ENCODE measurements at regions not wholly inside any gene's neighbourhood (a gene's known extent, or its start where the extent isn't known, plus 50 kb on each side); places are given as distances from the start of the nearest gene placed in this dataset.

DNA sequence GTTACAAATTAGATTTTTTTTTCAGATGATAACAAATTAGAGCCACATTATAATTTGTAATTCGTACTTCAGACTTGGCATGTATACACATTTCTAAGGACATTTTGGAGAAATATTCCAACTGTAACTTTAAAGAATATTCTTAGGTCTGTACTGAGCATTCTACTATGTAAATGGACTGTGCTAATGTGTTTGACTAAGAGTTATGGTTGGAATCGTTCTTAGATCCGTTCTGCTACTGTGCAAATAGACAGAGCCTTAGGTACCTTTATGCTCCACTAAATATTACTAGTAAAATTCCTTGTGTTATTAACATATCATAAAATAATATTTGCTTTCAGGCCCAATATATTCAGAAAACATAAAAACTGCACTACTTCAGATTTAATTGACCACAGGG, 1180.0 kb upstream of the TENM3 start:
- no peak for DNase-seq (ENCODE audit: extremely low spot score in 2 of 2)
- Histone ChIP-seq H3K4me1 (no peaks in the 10 kb centered on the region), H3K4me3 (no peak overlapping the region), H3K36me3 (no peaks in the 10 kb centered on the region), H3K9me3 (no peaks in the 10 kb centered on the region), H3K27me3 (no peaks in the 10 kb centered on the region), H3K27ac (no peak overlapping the region)
- intact Hi-C loops (cut with DNase I), result no loop called here
- TF ChIP-seq POLR2A (IDR thresholded peaks at IDR 0.05) (no peak), POLR2AphosphoS5 (IDR thresholded peaks at IDR 0.05; ENCODE audit: insufficient read depth in 1 of 2, low read depth in 1 of 2) (no peak)
- TF ChIP-seq, protein P1, sequence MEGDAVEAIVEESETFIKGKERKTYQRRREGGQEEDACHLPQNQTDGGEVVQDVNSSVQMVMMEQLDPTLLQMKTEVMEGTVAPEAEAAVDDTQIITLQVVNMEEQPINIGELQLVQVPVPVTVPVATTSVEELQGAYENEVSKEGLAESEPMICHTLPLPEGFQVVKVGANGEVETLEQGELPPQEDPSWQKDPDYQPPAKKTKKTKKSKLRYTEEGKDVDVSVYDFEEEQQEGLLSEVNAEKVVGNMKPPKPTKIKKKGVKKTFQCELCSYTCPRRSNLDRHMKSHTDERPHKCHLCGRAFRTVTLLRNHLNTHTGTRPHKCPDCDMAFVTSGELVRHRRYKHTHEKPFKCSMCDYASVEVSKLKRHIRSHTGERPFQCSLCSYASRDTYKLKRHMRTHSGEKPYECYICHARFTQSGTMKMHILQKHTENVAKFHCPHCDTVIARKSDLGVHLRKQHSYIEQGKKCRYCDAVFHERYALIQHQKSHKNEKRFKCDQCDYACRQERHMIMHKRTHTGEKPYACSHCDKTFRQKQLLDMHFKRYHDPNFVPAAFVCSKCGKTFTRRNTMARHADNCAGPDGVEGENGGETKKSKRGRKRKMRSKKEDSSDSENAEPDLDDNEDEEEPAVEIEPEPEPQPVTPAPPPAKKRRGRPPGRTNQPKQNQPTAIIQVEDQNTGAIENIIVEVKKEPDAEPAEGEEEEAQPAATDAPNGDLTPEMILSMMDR (IDR thresholded peaks at IDR 0.05), result no peak

DNA sequence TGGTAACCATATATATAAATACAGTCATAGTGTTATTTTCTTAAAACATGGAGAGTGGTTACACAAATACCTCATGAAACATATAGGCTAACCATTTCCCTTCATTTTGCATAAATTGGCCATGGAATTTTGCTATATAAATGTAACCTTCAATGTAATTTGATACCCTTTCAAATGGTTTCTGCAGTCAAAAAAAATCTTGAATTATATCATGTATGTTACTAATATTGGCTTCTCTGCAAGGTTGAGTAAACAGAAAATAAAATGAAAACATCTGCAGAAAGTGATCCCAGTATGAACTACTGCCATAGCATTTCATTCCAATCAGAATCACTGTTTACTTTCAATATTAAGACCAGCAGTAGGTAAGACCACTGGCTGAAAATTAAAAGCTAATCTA, 1165.9 kb upstream of the TENM3 start:
- no peak overlapping the region for H3K27ac ChIP-seq
- H3K9me3 ChIP-seq, result no peaks in the 10 kb centered on the region
- H3K4me1 ChIP-seq, result no peaks in the 10 kb centered on the region
- no peaks in the 10 kb centered on the region for H3K36me3 ChIP-seq
- H3K27me3 ChIP-seq, result no peaks in the 10 kb centered on the region
- H3K4me3 ChIP-seq, result no peak overlapping the region
- no peak for TF ChIP-seq POLR2A (IDR thresholded peaks at IDR 0.05)
- TF ChIP-seq POLR2AphosphoS5 (IDR thresholded peaks at IDR 0.05; ENCODE audit: insufficient read depth in 1 of 2, low read depth in 1 of 2), result no peak
- TF ChIP-seq, protein P1 (IDR thresholded peaks at IDR 0.05), result no peak
- intact Hi-C loops (cut with DNase I), result no loop called here
- no peak for DNase-seq (ENCODE audit: extremely low spot score in 2 of 2)

DNA sequence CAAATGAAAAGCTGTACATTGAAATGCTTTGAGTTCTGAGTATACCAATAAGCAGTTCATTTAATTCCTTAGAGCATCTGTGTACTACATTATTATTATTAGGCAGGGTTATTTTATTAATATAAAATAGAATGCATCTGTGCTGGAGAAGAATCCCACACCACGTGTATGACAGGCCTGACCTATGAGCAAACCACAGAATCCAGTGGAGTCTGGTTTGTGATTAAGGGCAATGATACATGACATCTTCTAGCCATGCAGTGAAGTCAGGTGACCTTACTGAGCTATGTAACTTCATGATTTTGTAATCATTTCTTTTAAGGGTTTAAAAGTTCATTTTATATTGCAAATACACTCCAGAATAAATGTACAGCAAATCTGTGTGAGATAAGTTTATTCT, 1165.0 kb upstream of the TENM3 start:
- H3K4me3 ChIP-seq, result no peak overlapping the region
- no peaks in the 10 kb centered on the region for H3K9me3 ChIP-seq
- H3K27me3 ChIP-seq, result no peaks in the 10 kb centered on the region
- TF ChIP-seq, protein P1 (IDR thresholded peaks at IDR 0.05), result no peak
- TF ChIP-seq POLR2AphosphoS5 (IDR thresholded peaks at IDR 0.05; ENCODE audit: insufficient read depth in 1 of 2, low read depth in 1 of 2) (no peak), POLR2A (IDR thresholded peaks at IDR 0.05) (no peak)
- no peak overlapping the region for H3K27ac ChIP-seq
- intact Hi-C loops (cut with DNase I), result no loop called here
- H3K36me3 ChIP-seq, result no peaks in the 10 kb centered on the region
- H3K4me1 ChIP-seq, result no peaks in the 10 kb centered on the region
- DNase-seq (ENCODE audit: extremely low spot score in 2 of 2), result no peak

DNA sequence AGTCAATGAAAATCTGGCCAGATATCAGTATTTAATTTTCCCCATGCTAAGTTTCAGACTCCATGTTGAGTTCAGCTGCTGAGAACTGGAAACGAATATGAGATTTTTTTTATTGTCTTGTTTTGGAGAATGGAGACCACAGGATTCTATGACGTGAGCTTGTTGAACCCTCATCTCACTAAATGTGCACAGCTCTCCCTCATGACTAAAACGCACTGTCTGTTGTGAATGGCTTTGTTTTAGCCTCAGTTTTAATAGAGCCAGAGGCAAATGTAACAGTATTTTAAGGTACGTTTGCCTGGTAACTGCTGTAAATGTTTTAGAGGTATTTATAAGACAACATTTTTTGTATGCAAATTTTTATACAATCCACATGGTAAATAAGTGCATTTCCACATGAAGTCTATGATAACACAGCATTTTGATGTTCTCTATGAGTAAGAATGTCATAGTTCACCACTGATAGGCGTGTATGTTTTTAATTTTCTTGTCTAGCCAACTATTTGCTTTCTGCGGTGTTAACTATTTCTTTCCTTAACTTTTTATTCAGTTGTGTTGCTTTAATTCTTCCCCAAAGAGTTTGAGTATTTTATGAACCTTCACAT, 1159.3 kb upstream of the TENM3 start:
- TF ChIP-seq, protein P1 (IDR thresholded peaks at IDR 0.05), result no peak
- no peak for TF ChIP-seq POLR2AphosphoS5 (IDR thresholded peaks at IDR 0.05; ENCODE audit: insufficient read depth in 1 of 2, low read depth in 1 of 2)
- TF ChIP-seq POLR2A (IDR thresholded peaks at IDR 0.05), result no peak
- DNase-seq (ENCODE audit: extremely low spot score in 2 of 2), result no peak
- H3K27me3 ChIP-seq, result no peaks in the 10 kb centered on the region
- no peaks in the 10 kb centered on the region for H3K9me3 ChIP-seq
- no peak overlapping the region for H3K4me3 ChIP-seq
- H3K36me3 ChIP-seq, result no peaks in the 10 kb centered on the region
- H3K27ac ChIP-seq, result no peak overlapping the region
- intact Hi-C loops (cut with DNase I), result no loop called here
- H3K4me1 ChIP-seq, result no peaks in the 10 kb centered on the region

DNA sequence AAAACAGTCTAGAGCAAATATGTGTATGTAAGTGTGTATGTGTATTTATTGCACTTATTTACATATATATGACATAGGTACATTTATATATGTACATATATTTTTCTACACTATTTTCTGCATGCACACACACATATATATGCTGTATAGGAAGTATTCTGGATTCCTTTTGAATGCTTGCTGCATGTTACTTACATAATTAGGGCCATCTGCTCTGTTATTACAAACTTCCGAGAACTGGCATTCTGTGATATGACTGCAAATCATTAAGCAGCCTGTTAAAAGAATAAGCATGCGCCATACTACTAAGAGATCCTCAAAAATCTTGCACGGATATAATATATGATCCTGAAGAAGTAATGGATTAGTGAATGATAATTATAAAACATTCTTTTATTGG, 1157.6 kb upstream of the TENM3 start:
- TF ChIP-seq POLR2A (IDR thresholded peaks at IDR 0.05) (no peak), POLR2AphosphoS5 (IDR thresholded peaks at IDR 0.05; ENCODE audit: insufficient read depth in 1 of 2, low read depth in 1 of 2) (no peak)
- TF ChIP-seq, protein P1 (IDR thresholded peaks at IDR 0.05), result no peak
- H3K36me3 ChIP-seq, result no peaks in the 10 kb centered on the region
- no peaks in the 10 kb centered on the region for H3K27me3 ChIP-seq
- H3K4me3 ChIP-seq, result no peak overlapping the region
- no peak overlapping the region for H3K27ac ChIP-seq
- intact Hi-C loops (cut with DNase I), result no loop called here
- no peaks in the 10 kb centered on the region for H3K4me1 ChIP-seq
- no peaks in the 10 kb centered on the region for H3K9me3 ChIP-seq
- no peak for DNase-seq (ENCODE audit: extremely low spot score in 2 of 2)

All from vagina (tissue), 2 donors.